COLO829 (cell line): ENCODE measurements at regions not wholly inside any gene's neighbourhood (a gene's known extent, or its start where the extent isn't known, plus 50 kb on each side); places are given as distances from the start of the nearest gene placed in this dataset.
"Not testable (repeated sequence)": the region's sequence is repeated elsewhere in the genome, so short reads cannot be mapped to it uniquely, and the experiment has no call there.

Experiments used
- DNase-seq: peaks from one replicate; pipeline ENCODE4 v3.0.0; 2012; ENCODE audit warnings: low spot score

DNA sequence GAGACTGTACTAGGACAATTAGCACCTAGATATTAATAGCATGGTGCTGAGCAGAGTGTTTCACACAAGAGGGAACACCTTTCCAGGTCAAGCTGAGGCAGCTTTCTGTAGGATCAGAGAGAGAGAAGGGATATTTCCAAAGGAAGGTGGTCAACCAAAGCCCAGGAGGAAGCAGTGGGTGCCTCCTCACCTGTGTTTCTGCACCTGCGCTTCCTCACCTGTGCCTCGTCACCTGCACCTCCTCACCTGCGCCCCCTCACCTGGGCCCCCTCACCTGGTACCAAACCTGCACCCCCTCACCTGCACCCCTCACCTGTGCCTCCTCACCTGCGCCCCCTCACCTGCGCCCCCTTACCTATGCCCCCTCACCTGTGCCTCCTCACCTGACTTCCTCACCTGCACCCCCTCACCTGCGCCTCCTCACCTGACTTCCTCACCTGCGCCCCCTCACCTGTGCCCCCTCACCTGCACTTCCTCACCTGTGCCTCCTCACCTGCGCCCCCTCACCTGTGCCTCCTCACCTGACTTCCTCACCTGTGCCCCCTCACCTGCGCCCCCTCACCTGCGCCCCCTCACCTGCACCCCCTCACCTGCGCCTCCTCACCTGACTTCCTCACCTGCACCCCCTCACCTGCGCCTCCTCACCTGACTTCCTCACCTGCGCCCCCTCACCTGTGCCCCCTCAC lies 67.9 kb downstream of the TTLL2 start:
- no peak for DNase-seq

DNA sequence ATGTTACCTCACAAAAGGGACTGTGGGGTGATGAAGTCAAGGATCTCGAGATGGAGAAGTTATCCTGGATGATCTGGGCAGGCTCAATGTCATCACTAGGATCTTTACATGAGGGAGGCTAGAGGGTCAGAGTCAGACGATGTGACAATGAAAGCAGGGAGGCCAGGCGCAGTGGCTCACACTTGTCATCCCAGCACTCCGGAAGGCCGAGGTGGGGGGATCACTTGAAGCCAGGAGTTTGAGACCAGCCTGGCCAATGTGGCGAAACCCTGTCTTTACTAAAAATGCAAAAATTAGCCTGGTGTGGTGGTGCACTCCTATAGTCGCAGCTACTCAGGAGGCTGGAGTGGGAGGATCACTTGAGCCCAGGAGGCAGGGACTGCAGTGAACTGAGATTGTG lies 68.8 kb downstream of the TTLL2 start:
- no peak for DNase-seq

DNA sequence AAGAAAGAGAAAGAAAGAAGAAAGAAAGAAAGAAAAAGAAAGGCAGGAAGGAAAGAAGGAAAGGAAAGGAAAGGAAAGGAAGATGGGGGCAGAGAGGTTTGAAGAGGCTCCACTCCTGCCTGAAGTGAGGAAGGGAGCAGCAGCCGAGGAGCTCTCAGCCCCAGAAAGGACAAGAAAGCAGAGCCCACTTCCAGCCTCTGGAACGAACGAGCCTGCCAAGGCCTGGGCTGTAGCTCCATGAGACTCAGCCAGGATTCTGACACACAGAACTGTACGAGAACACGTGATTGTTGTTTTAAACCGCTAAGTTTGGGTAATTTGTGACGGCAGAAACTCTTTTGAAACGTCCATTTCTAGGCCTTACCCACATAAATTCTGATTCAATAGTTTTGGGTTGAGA lies 69.5 kb downstream of the TTLL2 start:
- DNase-seq: no peak

DNA sequence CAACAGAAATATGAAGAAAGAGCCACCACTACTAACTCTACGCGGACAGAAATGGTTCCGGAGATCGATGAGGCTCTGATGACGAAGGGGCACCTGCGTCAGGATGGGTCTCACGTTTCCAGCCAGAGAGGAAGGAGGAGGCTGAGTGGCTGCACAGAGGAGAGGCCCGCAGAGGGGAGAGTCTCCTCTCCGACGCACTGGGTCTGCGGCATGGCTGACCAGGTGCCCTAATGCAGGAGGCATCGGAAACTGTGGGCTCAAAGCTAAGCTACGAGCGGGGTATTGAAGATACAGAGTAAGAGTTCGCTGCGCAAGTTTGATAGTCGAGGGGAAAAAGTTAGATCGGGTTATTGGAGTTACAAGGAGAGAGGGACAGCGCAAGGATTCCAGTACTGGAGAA lies 69.9 kb downstream of the TTLL2 start:
- DNase-seq: no peak

DNA sequence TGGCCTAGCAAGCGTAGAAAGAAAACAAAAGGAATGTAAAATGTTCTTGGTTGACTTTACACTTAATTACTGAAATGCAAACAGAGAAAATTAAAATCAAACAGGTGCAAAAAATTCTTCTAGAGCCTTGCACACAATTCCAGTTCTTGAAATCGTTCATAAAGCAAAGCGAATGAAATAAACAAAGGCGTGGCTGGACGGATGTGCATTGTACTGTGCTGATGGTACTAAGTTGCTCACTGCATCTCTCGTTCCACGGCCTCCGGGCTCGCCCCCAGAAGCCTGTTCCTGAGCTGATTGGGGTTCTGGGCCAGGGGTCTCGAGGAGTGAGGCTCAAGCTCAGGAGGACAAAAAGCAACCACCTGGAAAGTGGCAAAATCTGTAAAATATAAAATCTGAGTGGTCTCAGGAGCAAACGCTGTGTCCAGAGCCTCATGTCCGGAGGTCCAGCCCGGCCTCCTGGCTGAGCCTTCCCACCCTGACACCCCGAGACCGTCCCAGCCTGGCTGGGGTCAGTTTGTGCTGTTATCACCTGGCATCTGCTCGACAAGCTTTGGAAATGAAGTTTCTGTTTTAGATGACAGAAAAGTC lies 71.3 kb downstream of the TTLL2 start:
- DNase-seq: no peak

DNA sequence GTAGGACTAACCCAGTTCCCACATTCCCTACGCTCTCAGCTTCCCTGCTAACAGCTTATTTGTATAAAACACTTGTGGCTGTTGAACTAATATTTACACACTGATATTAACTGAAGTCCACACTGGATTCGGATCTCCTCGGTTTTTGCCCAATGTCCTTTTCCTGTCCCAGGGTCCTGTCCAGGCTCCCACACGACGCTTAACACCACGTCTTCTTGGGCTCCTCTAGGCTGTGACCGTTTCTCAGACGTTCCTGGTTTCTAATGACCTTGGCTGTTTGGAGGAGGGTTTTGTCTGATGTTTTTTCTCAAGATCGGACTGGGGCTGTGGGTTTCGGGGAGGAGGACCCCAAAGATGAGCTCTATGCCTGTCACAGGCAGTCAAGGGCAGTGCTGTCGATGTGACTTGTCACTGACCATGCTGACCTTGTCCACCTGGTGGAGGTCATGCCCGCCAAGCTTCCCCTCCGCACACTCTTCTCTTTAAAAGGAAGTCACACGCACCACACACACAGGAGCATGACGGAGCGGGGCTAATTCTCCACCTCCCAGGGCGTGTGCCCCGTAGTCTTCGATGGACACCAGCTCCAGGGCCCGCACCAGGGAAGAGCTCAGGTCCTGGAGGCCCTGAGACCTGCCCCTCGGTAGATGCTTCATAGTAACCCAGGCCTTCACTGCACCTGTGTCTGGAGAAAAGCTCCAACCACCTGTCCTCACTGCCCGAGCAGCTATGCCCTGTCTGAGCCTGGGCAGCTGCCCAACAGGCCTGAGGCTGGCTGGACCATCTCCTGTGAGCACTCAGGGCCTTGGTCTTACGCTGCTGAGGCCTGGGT lies 72.0 kb downstream of the TTLL2 start:
- DNase-seq: no peak

DNA sequence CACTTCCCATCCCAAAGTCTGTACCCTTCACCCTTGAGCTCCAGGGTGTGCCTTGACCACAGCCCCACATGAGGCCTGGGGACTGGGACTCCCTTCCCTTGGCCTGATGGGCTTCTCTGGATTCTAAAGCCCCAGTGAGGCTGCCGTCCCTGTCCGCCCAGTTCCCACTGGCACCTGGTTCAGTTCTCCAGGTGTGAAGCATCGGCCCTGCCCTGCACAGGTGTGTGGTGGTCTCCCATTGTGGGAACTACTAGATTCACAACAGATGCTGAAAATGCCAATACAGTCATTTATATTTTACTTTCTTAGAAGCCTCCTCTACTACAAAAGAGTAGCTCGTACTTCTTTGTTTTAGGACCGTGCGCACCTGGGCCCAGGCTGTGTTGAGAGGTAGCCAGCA lies 72.8 kb downstream of the TTLL2 start:
- DNase-seq: no peak

DNA sequence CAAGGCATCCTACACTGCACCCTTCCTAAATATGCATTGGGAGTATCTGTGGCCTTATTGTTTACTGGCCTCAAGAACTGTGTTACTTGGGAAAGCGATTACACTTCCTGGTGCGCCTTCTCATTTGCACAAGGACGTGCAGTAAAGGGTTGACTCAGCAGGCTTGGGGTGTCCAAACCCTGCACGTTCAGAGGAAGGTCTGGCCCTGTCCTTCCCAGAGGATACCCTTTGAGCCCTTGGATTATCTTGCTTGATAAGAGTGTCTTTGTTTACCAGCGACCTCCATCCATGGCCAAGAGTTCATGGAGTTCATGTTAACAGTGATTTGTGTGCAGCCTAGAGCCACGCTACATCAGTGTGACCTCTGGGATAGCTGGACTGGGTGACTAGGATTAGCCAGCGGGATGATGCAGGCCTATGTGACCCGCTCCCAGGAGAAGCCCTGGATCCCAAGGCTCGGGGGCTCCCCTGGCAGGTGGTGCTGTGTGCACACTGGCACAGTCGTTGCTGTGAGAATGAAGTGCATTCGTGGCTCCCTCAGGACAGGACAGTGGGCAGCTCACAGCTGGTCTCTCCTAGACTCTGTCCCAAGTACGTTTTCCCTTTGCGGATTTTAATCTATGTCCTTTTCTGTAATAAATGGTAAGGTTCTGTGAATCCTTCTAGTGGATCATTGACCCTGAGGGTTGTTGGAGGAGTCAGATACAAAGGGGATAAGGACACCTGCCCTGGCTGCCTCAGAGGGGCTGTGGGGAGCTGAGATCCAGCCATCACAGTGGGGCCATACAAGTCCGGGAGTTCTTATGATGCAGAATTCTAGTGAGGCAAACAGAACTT lies 73.5 kb downstream of the TTLL2 start:
- DNase-seq: no peak

DNA sequence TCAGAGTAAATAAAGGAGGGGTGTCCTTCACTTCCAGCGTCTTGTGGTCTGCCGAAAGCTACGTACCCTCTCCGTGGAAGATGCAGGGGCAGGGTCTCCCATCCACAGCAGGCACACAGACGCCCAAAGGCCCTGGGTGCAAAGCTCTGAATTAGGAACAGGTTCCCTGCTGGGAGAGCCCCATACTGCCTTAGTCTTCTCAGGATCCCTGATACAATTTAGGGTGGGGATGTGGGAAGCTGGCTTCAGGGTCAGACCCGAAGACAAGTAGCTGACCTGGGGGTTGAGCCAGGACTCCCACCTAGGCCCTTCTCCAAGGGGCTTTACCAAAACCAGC lies 74.1 kb downstream of the TTLL2 start:
- no peak for DNase-seq

DNA sequence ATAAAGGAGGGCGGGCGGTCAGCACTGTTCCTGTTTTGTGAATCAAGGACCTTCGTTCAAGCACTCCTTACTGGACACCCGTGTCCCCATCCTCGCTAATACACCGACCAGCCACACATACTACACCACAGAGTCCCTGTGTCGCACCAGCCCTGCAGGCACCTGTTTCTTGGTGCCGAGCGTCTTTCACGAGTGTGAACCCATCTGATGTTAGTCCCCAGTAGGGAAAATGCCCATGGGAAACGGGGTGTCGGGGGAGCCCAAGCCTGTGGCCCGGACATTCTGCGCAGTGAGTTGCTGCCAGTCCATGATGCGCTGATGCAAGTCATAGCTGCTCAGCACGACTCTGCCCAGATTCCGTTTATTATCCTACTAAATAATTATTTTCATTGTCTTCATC lies 74.7 kb downstream of the TTLL2 start:
- no peak for DNase-seq

DNA sequence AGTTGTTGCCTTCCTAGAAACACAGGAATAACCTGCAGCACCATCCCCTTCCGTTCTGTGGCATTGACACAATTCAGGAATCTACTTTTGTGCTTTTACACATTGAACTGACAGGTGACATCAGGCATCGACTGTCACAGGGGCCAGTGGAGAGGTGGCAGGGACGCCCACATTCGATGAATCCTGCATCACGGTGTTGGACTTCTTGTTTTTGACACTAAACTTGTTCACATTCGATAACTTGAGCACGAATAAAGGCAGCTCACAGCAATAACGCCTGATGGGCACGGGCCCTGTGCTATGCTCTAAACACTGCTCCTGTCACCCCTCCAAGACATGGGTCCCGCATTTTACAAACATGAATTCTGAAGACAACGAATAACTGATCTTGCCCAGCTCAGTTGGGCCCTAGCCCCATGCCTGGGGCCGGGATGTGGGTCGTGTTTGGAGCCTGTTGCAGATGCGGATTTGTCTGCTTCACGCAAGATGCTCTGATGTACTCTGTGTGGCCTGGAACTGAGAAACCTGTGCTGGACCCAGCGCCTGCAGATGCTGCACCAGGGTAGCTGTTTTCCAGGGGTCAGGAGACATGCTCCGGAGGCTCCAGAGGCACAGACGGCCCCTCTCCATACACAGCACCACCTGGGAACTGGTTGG lies 75.7 kb downstream of the TTLL2 start:
- DNase-seq: no peak

DNA sequence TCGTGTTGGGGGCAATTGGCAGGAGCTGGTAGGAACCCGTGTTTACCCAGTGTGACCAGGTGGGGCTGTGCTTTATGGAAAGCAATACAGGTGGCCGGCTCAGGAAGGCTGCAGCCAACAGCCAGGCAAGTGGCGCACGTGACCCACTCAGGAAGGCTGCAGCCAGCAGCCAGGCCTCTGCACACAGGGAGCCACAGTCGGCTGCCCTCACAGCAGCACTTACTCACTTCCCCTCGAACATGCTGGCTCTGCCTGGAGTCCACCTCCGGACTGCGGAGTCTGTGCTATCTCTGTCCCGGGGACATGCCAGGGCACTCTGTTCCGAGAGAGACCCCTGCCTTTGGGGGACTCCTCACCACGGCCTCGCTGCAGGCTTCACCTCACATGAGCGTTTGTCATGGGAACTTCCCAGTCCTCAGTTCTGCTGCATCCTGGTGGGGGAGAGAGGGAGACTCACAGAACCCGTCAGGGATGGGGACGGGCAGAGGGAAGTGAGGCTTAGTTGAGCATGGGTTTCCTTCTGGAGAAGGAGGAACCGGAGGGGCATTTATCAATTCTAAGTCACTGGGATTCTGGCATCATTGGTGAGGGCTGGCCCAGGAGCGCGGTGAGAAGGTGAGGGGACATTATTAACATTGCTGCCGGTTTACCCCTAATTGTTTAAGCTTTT lies 76.8 kb downstream of the TTLL2 start:
- DNase-seq: no peak

DNA sequence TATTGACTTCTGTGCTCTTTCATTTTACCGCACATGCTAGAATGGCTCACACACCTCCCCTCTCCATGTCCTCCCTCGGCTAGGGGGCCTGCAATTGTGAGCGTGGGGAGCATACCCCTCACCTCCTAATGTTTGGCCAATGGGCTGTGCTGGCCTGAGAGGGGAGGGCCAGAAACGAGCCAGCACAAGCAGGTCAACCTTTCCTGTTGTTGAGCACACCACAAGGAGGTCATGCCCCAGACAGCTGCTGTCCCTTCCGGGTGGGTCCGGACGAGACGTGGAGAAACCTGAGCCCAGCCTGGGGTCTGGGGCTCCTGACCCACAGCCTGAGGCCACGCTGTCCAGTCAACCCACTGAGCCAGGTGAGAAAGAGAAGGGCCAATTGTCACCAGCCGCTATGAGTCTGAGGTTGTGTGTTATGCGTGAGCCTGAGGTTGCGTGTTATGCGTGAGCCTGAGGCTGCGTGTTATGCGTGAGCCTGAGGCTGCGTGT lies 77.4 kb downstream of the TTLL2 start:
- DNase-seq: no peak

DNA sequence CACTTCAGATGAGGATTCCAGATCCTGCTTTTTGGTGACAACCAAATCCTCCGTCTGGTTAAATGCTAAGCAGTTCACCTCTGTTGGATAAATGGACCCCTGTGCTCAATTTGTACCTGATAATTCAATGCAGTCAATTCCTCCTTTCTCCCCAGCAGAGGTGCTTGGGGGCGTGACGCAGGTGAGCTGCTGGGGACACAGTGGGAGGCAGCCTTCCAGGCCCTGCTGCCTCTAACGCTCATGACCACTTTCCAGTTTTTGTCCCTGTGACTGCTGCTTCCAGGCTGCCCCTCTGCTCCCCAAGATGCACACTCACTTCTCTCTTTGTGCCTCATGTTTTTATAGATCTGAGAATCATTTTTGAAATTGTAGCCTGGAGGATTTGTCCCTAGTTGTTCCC lies 78.5 kb downstream of the TTLL2 start:
- no peak for DNase-seq

DNA sequence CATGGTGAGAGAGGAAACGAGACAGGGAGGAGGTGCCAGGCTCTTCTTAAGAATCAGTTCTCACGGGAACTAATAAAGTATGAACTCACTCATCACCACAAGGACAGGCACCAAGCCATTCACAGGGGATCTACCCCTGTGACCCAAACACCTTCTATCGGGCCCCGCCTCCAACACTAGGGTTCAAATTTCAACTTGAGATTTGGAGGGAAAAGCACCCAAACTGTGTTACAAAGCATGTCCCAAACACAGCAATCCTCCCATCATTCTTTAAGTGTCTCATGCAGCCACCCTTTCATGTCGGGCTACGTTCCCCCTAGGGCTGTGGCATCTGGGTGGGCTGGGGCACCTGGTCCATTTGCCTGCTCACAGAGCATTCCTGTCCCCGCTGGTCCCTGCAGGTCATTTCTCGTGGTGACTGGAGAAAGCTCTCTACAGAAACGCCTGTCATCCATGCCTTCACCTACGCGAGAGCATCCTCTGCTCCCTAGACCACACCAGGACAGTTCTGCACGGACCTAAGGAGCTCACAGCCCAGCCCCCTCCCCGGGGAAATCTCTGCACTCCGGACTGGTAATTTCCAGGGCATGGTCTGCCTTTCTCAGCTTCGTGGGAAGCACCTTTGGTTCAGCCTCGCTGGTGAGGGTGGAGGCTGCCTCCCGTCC lies 79.6 kb downstream of the TTLL2 start:
- DNase-seq: no peak

DNA sequence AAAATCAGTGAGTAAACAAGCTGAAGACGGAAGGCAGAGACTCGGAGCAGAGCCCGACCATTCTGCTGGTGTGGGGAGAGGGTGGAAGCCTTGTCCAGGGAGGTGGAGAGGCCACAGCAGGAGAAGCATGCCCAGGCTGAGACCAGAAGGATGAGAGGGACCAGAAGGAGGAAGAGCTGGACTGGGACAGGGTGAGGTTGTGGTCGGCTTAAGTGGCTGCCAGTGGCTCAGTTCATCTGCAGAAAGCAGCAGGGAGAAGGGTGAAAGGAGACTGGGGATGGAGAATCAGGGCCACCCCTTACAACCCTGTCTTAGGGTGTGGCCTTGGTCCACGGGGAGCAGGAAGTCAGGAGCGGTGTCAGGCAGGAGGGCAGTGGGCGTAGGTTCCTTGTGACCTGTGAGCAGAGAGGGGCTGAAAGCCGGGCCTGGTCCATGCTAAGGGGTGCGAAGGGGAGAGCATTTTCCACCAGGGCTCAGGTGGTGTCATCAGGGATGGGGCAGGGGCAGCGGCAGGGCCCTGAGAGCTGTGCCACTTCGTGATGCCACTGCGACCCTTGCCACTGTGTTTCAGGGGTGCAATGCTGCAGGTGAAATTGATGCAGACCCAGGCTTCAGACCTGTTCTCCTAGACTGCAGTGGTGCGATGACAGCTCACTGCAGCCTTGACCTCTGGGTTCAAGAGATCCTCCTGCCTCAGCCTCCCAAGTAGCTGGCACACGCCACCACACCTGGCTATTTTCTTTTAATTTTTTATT lies 81.1 kb downstream of the TTLL2 start:
- DNase-seq: no peak

DNA sequence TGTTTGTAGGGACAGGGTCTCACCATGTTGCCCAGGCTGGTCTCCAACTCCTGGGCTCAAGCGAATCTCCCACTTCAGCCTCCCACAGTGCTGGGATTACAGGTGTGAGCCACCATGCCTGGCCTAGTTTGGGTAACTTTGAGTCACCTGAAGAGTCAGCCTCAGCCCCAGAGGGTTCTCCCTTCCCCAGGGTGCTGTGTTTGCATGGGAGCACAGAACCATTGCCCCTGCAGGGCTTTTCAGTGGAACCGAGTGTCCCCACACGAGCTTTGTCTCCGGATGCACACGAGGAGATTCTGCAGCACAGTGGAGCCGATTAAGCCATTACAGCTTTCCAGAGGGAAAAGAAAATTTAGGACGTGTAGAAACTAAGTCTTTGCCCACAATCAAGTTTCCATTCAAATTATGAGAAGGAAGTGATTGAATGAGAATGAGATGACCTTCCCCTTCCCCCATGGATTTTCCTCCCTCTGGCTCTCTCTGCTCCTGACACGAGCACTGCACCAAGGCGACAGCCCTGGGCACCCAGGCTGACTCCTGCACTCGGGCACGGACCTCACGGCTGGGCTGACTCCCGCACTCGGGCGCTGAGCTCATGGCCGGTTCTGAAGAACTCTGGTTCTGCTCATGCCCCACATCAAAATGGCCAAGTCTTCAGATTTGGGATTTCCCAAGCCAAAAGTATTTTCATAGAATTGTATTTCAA lies 81.8 kb downstream of the TTLL2 start:
- not testable (repeated sequence) for DNase-seq

DNA sequence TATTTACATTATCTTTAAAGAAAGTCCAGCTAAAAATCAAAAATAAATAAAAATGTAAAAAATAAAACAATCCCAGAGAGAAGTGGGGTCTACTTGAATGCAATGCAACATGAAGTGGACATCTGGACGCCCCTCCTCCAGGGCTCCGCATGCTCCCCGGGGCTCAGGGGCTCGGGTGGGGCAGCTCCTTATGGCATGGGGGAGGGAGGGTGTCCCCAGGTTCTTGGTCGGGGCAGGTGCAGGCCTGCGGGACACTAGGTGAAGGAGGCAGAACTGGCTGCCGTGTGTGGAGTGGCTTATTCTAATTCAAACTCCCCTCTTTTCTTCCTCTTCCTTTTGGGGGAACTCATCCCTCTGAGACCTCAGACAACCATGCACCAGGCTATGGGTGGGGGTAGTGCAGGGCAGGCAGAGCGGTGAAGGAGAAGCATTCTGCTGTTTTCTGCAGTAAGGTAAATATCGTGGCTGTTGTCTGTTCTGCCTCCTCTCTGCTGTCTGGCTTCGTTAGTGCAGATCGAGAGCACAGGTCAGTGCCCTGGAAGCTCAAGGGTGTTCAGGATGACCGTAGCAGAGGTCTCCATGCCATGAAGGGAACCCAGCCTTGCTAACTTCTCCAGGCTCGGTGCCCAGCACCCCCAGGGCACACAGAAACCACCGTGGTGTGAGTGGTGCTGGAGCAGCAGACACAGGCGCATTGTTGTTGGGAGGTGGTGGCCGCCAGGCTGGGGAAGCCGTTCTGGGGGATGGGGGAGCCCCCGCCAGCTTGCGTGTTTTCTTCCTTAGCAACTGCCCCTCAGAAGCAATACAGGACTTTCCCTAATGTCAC lies 82.6 kb downstream of the TTLL2 start:
- DNase-seq: no peak
